ENCODE measurements at regions not wholly inside any gene's neighbourhood (a gene's known extent, or its start where the extent isn't known, plus 50 kb on each side); places are given as distances from the start of the nearest gene placed in this dataset.
"Not testable (repeated sequence)": the region's sequence is repeated elsewhere in the genome, so short reads cannot be mapped to it uniquely, and the experiment has no call there.

GRCh38 chr12:68397566-68398158 is 65.5 kb upstream of the MDM1 start:
- Histone ChIP-seq H3K27me3 (no peaks in the 10 kb centered on the region), H3K4me1 (peaks cover 0 to 8% of the 10 kb centered on the region in 2 donors), H3K9me3 (no peaks in the 10 kb centered on the region), H3K27ac (no peak overlapping the region), H3K4me3 (no peak overlapping the region), H3K36me3 (no peaks in the 10 kb centered on the region)
- ATAC-seq (no peak), DNase-seq (no peak)
- intact Hi-C loops (cut with DNase I; ENCODE audit: low total_unique reads) = no loop called here
- in situ Hi-C loops (cut with MboI; ENCODE audit: low sequenced_read_pairs in 4 of 4) = no loop called here
- TF ChIP-seq POLR2A (IDR thresholded peaks at IDR 0.05) (no peak), CTCF (IDR thresholded peaks at IDR 0.05 in 4 of 5, conservative IDR thresholded peaks at IDR 0.05 in 1 of 5) (no peak)

GRCh38 chr12:68398689-68399088 is 66.5 kb upstream of the MDM1 start:
- H3K36me3 ChIP-seq; ATAC-seq; DNase-seq; intact Hi-C loops (cut with DNase I; ENCODE audit: low total_unique reads); H3K4me3 ChIP-seq; H3K27ac ChIP-seq; H3K27me3 ChIP-seq; in situ Hi-C loops (cut with MboI; ENCODE audit: low sequenced_read_pairs in 4 of 4); H3K9me3 ChIP-seq: not testable (repeated sequence)
- peaks cover 4 to 14% of the 10 kb centered on the region in 2 donors for H3K4me1 ChIP-seq

- TF ChIP-seq CTCF (IDR thresholded peaks at IDR 0.05 in 4 of 5, conservative IDR thresholded peaks at IDR 0.05 in 1 of 5) (no peak), POLR2A (IDR thresholded peaks at IDR 0.05) (no peak)
- intact Hi-C loops (cut with DNase I; ENCODE audit: low total_unique reads) (loop anchor here (2.0 kb wide), 1 partner anchor 24 kb away; no protein-coding TSS in a partner anchor), in situ Hi-C loops (cut with MboI; ENCODE audit: low sequenced_read_pairs in 4 of 4) (no loop called here)
- DNase-seq = no peak
- no peaks in the 10 kb centered on the region for H3K36me3 ChIP-seq
- H3K27ac ChIP-seq = no peak overlapping the region
- H3K4me1 ChIP-seq = peaks cover 13 to 28% of the 10 kb centered on the region in 2 donors
- no peak overlapping the region for H3K4me3 ChIP-seq
- no peaks in the 10 kb centered on the region for H3K27me3 ChIP-seq
- ATAC-seq = no peak
- no peaks in the 10 kb centered on the region for H3K9me3 ChIP-seq
These were observed 68.2 kb upstream of the MDM1 start for GRCh38 chr12:68400226-68400829.

- DNase-seq (no peak), ATAC-seq (no peak)
- H3K9me3 ChIP-seq = no peaks in the 10 kb centered on the region
- H3K27me3 ChIP-seq = no peaks in the 10 kb centered on the region
- H3K36me3 ChIP-seq = no peaks in the 10 kb centered on the region
- intact Hi-C loops (cut with DNase I; ENCODE audit: low total_unique reads) (no loop called here), in situ Hi-C loops (cut with MboI; ENCODE audit: low sequenced_read_pairs in 4 of 4) (no loop called here)
- no peak overlapping the region for H3K27ac ChIP-seq
- no peak overlapping the region for H3K4me3 ChIP-seq
- peaks cover 30 to 47% of the 10 kb centered on the region in 2 donors for H3K4me1 ChIP-seq
- no peak for TF ChIP-seq CTCF (IDR thresholded peaks at IDR 0.05 in 4 of 5, conservative IDR thresholded peaks at IDR 0.05 in 1 of 5)
- no peak for TF ChIP-seq POLR2A (IDR thresholded peaks at IDR 0.05)
These were observed 70.3 kb upstream of the MDM1 start for GRCh38 chr12:68402422-68402821.

- Histone ChIP-seq H3K36me3 (no peaks in the 10 kb centered on the region), H3K9me3 (no peaks in the 10 kb centered on the region), H3K27ac (no peak overlapping the region), H3K4me3 (no peak overlapping the region), H3K4me1 (peaks cover 30 to 47% of the 10 kb centered on the region in 2 donors), H3K27me3 (no peaks in the 10 kb centered on the region)
- intact Hi-C loops (cut with DNase I; ENCODE audit: low total_unique reads) = no loop called here
- ATAC-seq (no peak), DNase-seq (no peak)
- in situ Hi-C loops (cut with MboI; ENCODE audit: low sequenced_read_pairs in 4 of 4) = no loop called here
- no peak for TF ChIP-seq POLR2A (IDR thresholded peaks at IDR 0.05)
- no peak for TF ChIP-seq CTCF (IDR thresholded peaks at IDR 0.05 in 4 of 5, conservative IDR thresholded peaks at IDR 0.05 in 1 of 5)
These were observed 71.1 kb upstream of the MDM1 start for GRCh38 chr12:68403296-68403695.
